GM20431 (cell line): ENCODE measurements at regions not wholly inside any gene's neighbourhood (a gene's known extent, or its start where the extent isn't known, plus 50 kb on each side); places are given as distances from the start of the nearest gene placed in this dataset.

Experiments used
- in situ Hi-C: fragments of 300-500 bp; cut with MseI, MboI; formaldehyde crosslinking; loops from one replicate; pipeline ENCODE4 v1.15.0; 2020; ENCODE audit warnings: low sequenced_read_pairs; ENCODE audit not compliant: unreplicated experiment

GRCh38 chr7:42407833-42408232, 170.8 kb upstream of the GLI3 start:
- in situ Hi-C loops, result no loop called here

- in situ Hi-C loops, result no loop called here
Observed at GRCh38 chr7:42407021-42407710, 170.2 kb upstream of the GLI3 start.

- in situ Hi-C loops, result no loop called here
Observed at GRCh38 chr7:42406358-42406757, 169.3 kb upstream of the GLI3 start.

GRCh38 chr7:42405782-42406181, 168.8 kb upstream of the GLI3 start:
- in situ Hi-C loops, result no loop called here

GRCh38 chr7:42403831-42404230, 166.8 kb upstream of the GLI3 start:
- in situ Hi-C loops, result no loop called here

GRCh38 chr7:42400961-42401360, 164.0 kb upstream of the GLI3 start:
- in situ Hi-C loops, result no loop called here

- in situ Hi-C loops, result no loop called here
Observed at GRCh38 chr7:42400211-42400772, 163.3 kb upstream of the GLI3 start.

GRCh38 chr7:42395607-42396006, 158.6 kb upstream of the GLI3 start:
- in situ Hi-C loops, result no loop called here

GRCh38 chr7:42392826-42393225, 155.8 kb upstream of the GLI3 start:
- in situ Hi-C loops, result no loop called here

GRCh38 chr7:42389697-42390096, 152.7 kb upstream of the GLI3 start:
- in situ Hi-C loops, result no loop called here

GRCh38 chr7:42385912-42386311, 148.9 kb upstream of the GLI3 start:
- in situ Hi-C loops, result no loop called here

- in situ Hi-C loops, result no loop called here
Observed at GRCh38 chr7:42381161-42381560, 144.2 kb upstream of the GLI3 start.

GRCh38 chr7:42380401-42380800, 143.4 kb upstream of the GLI3 start:
- in situ Hi-C loops, result no loop called here

GRCh38 chr7:42378149-42378548, 141.1 kb upstream of the GLI3 start:
- in situ Hi-C loops, result no loop called here

- in situ Hi-C loops, result no loop called here
Observed at GRCh38 chr7:42373285-42373684, 136.3 kb upstream of the GLI3 start.

GRCh38 chr7:42372479-42372878, 135.5 kb upstream of the GLI3 start:
- in situ Hi-C loops, result no loop called here

- in situ Hi-C loops, result no loop called here
Observed at GRCh38 chr7:42359946-42360345, 122.9 kb upstream of the GLI3 start.

- in situ Hi-C loops, result no loop called here
Observed at GRCh38 chr7:42351316-42351935, 114.4 kb upstream of the GLI3 start.

- in situ Hi-C loops, result no loop called here
Observed at GRCh38 chr7:42350801-42351200, 113.8 kb upstream of the GLI3 start.

GRCh38 chr7:42348631-42349030, 111.6 kb upstream of the GLI3 start:
- in situ Hi-C loops, result no loop called here

- in situ Hi-C loops, result no loop called here
Observed at GRCh38 chr7:42348071-42348470, 111.1 kb upstream of the GLI3 start.

- in situ Hi-C loops, result no loop called here
Observed at GRCh38 chr7:42347616-42348015, 110.6 kb upstream of the GLI3 start.
